ENCODE measurements at regions not wholly inside any gene's neighbourhood (a gene's known extent, or its start where the extent isn't known, plus 50 kb on each side); places are given as distances from the start of the nearest gene placed in this dataset.

DNA sequence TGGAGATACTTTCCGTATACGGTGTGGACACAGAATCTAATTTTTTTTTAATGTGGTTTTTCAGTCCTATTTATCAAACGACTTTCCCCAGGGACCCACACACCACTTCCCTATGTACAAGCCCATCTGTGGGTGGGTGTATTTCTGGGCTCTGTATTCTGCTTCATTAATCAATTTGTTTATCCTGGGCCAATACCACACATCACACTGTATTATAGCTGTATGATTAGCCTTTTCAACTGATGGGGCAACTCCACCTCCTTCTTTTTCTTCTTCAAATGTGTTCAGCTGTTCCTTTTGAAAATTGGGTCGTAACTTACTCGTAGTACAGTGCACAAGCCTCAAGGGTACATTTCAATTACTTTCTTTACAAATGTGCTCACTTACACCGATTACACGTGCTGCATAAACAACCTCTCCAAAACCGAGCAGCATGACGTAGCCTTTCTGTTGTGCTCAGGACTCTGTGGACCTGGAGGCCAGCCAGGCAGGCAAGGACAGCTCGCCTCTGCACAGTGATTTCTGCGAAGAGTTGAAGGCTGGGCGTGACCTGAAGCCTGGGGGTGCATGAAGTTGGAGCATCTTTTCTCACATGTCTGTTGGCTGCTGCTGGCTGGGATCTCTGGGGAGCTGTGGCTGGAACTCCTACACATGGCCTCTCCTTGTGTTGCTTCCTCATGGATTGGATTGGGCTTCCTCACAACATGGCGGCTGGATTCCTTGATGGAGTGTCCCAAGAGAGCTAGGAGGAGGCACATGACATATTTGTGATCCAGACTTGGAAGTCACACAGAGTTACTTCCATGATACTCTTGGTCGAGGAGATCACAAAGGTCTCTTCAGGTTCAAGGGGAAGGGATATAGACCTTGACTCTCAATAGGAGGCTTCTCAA lies 126.5 kb downstream of the CRYAA start:
- no peak overlapping the region for H3K9ac ChIP-seq (ENCODE audit: insufficient read length)
- no peak overlapping the region for H3K4me3 ChIP-seq
- no peak for DNase-seq (ENCODE audit: low read depth, low spot score)
- H3K9me3 ChIP-seq (ENCODE audit: low read depth, low read length): no peaks in the 10 kb centered on the region
- TF ChIP-seq FOXP2 (optimal IDR thresholded peaks at IDR 0.05; ENCODE audit: control extremely low read depth, extremely low read length, insufficient read depth) (no peak), EZH2 (IDR thresholded peaks at IDR 0.05) (no peak), POLR2AphosphoS5 (IDR thresholded peaks at IDR 0.05; ENCODE audit: borderline replicate concordance, low read depth, low read length) (no peak)
- H3K27ac ChIP-seq: no peak overlapping the region
- no peaks in the 10 kb centered on the region for H3K36me3 ChIP-seq (ENCODE audit: insufficient read depth, low read length)

- Histone ChIP-seq H3K4me3 (no peak overlapping the region), H3K36me3 (ENCODE audit: insufficient read depth, low read length) (no peaks in the 10 kb centered on the region), H3K27ac (no peak overlapping the region), H3K9me3 (ENCODE audit: low read depth, low read length) (no peaks in the 10 kb centered on the region), H3K9ac (ENCODE audit: insufficient read length) (no peak overlapping the region)
- TF ChIP-seq FOXP2 (optimal IDR thresholded peaks at IDR 0.05; ENCODE audit: control extremely low read depth, extremely low read length, insufficient read depth) (no peak), POLR2AphosphoS5 (IDR thresholded peaks at IDR 0.05; ENCODE audit: borderline replicate concordance, low read depth, low read length) (no peak), EZH2 (IDR thresholded peaks at IDR 0.05) (no peak)
- no peak for DNase-seq (ENCODE audit: low read depth, low spot score)
Measured at GRCh38 chr21:43294194-43294902, 125.5 kb downstream of the CRYAA start.

DNA sequence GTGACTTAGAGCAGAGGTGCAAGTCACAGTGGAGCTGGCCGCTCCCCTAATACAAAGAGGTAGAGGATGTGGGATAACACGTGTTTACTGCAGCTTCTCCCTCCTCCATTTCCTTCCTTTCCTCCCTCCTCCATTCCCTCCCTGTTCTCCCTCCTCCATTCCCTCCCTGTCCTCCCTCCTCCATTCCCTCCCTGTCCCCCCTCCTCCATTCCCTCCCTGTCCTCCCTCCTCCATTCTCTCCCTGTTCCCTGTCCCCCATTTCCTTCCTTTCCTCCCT lies 124.0 kb downstream of the CRYAA start:
- no peak for DNase-seq (ENCODE audit: low read depth, low spot score)
- Histone ChIP-seq H3K36me3 (ENCODE audit: insufficient read depth, low read length) (no peaks in the 10 kb centered on the region), H3K9me3 (ENCODE audit: low read depth, low read length) (no peaks in the 10 kb centered on the region), H3K4me3 (no peak overlapping the region), H3K9ac (ENCODE audit: insufficient read length) (no peak overlapping the region), H3K27ac (no peak overlapping the region)
- TF ChIP-seq EZH2 (IDR thresholded peaks at IDR 0.05) (no peak), POLR2AphosphoS5 (IDR thresholded peaks at IDR 0.05; ENCODE audit: borderline replicate concordance, low read depth, low read length) (no peak), FOXP2 (optimal IDR thresholded peaks at IDR 0.05; ENCODE audit: control extremely low read depth, extremely low read length, insufficient read depth) (no peak)

DNA sequence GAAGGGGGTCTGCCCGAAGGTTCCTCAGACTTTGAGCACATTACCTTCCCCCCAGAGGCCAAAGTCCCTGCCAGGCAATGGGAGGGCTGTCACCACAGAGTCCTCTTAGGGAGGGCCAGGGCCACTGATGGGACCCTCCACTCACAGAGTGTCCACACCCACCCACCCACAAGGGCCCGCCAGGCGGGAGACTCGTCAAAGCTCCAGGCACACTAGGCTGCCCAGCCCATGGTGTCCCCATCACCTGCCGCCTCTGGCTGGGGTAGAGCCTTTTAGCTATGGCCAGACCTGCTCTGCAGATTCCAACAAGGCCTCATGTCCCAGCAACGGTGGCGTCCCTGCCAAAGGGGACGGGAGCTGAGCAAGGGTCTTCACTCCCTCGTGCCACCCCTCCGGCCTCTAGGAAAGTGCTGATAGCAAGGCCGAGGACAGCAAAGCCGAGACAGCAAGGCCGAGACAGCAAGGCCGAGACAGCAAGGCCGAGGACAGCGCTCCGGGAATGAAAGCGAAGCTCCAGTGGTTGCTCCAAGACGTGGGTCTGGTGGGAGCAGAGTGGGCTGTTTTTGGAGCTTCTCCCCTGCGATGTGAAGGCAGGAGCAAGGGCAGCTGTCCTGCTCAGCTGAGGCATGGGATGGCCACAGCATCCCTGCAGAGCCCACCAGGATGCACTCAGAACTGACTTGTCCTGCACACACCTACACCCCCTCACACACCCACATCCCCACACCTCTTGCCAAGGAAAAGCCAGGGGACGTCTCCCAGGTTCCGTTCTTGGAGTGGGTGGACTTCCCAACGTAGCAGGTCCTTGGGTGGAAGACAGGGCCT lies 123.4 kb downstream of the CRYAA start:
- Histone ChIP-seq H3K9ac (ENCODE audit: insufficient read length) (no peak overlapping the region), H3K4me3 (no peak overlapping the region), H3K27ac (no peak overlapping the region), H3K9me3 (ENCODE audit: low read depth, low read length) (no peaks in the 10 kb centered on the region), H3K36me3 (ENCODE audit: insufficient read depth, low read length) (no peaks in the 10 kb centered on the region)
- TF ChIP-seq FOXP2 (optimal IDR thresholded peaks at IDR 0.05; ENCODE audit: control extremely low read depth, extremely low read length, insufficient read depth): no peak
- TF ChIP-seq EZH2 (IDR thresholded peaks at IDR 0.05): no peak
- TF ChIP-seq POLR2AphosphoS5 (IDR thresholded peaks at IDR 0.05; ENCODE audit: borderline replicate concordance, low read depth, low read length): no peak
- DNase-seq (ENCODE audit: low read depth, low spot score): no peak

DNA sequence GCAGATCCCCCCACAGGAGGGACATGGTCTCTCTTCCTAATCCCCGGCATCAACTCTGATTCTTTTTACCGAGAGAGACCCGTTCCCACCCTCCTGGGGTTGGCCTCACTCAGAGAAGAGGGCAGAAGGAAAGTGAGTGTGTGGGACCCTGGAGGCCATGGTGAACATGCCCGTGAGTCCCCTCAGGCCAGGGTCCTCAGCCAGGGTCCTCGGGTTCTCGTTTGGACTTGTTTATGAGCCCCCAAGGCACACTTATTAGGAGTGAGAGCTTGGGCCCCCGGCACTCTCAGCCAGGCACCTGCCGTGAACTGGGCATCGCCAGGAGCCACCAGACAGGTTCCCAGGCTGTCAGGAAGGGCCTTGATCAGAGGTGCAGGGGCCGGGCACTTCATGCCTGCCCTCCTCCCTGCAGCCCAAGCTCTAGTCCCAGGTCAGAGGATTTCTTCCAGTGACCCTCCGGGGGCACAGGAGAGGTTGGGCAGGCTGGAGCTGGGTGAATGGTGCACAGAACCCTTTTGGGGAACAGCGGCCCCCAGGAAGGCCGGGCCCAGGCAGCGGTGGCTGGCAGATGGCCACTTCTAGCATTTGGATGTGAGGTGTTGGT lies 122.6 kb downstream of the CRYAA start:
- TF ChIP-seq POLR2AphosphoS5 (IDR thresholded peaks at IDR 0.05; ENCODE audit: borderline replicate concordance, low read depth, low read length) (no peak), FOXP2 (optimal IDR thresholded peaks at IDR 0.05; ENCODE audit: control extremely low read depth, extremely low read length, insufficient read depth) (no peak), EZH2 (IDR thresholded peaks at IDR 0.05) (no peak)
- no peak overlapping the region for H3K4me3 ChIP-seq
- DNase-seq (ENCODE audit: low read depth, low spot score): no peak
- H3K36me3 ChIP-seq (ENCODE audit: insufficient read depth, low read length): no peaks in the 10 kb centered on the region
- no peak overlapping the region for H3K27ac ChIP-seq
- H3K9me3 ChIP-seq (ENCODE audit: low read depth, low read length): no peaks in the 10 kb centered on the region
- no peak overlapping the region for H3K9ac ChIP-seq (ENCODE audit: insufficient read length)

GRCh38 chr21:43290421-43291346 lies 121.9 kb downstream of the CRYAA start:
- no peak for TF ChIP-seq EZH2 (IDR thresholded peaks at IDR 0.05)
- TF ChIP-seq FOXP2 (optimal IDR thresholded peaks at IDR 0.05; ENCODE audit: control extremely low read depth, extremely low read length, insufficient read depth): no peak
- TF ChIP-seq POLR2AphosphoS5 (IDR thresholded peaks at IDR 0.05; ENCODE audit: borderline replicate concordance, low read depth, low read length): no peak
- DNase-seq (ENCODE audit: low read depth, low spot score): no peak
- H3K27ac ChIP-seq: no peak overlapping the region
- H3K4me3 ChIP-seq: no peak overlapping the region
- H3K36me3 ChIP-seq (ENCODE audit: insufficient read depth, low read length): no peaks in the 10 kb centered on the region
- no peaks in the 10 kb centered on the region for H3K9me3 ChIP-seq (ENCODE audit: low read depth, low read length)
- no peak overlapping the region for H3K9ac ChIP-seq (ENCODE audit: insufficient read length)

DNA sequence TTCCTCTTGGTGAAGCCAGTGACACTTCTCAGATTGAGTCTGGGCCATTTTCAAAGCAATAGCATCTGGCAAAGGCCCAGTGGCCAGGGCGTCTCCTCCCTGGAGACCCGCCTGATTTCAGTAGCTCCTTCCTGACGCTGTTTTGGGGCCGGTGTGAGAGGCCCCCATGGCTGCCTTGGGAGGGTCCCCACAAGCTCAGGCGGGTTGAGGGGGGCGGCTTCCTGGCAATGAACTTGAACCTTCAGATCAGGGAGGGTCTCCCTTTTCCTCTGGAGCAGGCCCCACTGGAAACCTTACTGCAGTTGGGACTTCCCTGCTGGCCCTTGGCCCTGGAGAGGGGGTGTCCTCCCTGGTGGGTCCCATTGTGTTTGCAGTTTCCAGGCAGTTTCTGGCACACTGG lies 121.2 kb downstream of the CRYAA start:
- Histone ChIP-seq H3K9me3 (ENCODE audit: low read depth, low read length) (no peaks in the 10 kb centered on the region), H3K36me3 (ENCODE audit: insufficient read depth, low read length) (no peaks in the 10 kb centered on the region), H3K9ac (ENCODE audit: insufficient read length) (no peak overlapping the region), H3K4me3 (no peak overlapping the region), H3K27ac (no peak overlapping the region)
- no peak for TF ChIP-seq POLR2AphosphoS5 (IDR thresholded peaks at IDR 0.05; ENCODE audit: borderline replicate concordance, low read depth, low read length)
- DNase-seq (ENCODE audit: low read depth, low spot score): no peak

Measured in SK-N-MC (cell line).